ENCODE measurements at regions not wholly inside any gene's neighbourhood (a gene's known extent, or its start where the extent isn't known, plus 50 kb on each side); places are given as distances from the start of the nearest gene placed in this dataset.

DNA sequence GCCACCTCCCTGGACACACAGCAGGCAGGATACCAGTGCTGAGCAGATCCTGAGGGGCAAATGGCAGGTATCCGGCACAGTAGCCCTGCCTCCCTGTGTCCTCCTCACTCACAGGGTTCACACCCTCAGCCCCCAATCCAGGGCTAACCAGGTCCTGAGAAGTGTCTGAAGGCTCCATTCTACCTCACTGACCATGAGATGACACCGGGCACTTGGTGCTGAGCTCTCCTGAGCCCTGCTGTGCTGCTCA is 115.4 kb upstream of the ATP2B2 start:
- no peak for TF ChIP-seq EZH2 (IDR thresholded peaks at IDR 0.05; ENCODE audit: borderline replicate concordance, low read depth, low read length, severe bottlenecking)
- TF ChIP-seq, protein P1, sequence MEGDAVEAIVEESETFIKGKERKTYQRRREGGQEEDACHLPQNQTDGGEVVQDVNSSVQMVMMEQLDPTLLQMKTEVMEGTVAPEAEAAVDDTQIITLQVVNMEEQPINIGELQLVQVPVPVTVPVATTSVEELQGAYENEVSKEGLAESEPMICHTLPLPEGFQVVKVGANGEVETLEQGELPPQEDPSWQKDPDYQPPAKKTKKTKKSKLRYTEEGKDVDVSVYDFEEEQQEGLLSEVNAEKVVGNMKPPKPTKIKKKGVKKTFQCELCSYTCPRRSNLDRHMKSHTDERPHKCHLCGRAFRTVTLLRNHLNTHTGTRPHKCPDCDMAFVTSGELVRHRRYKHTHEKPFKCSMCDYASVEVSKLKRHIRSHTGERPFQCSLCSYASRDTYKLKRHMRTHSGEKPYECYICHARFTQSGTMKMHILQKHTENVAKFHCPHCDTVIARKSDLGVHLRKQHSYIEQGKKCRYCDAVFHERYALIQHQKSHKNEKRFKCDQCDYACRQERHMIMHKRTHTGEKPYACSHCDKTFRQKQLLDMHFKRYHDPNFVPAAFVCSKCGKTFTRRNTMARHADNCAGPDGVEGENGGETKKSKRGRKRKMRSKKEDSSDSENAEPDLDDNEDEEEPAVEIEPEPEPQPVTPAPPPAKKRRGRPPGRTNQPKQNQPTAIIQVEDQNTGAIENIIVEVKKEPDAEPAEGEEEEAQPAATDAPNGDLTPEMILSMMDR (IDR thresholded peaks at IDR 0.05; ENCODE audit: borderline replicate concordance, extremely low read depth, low read length, poor library complexity, severe bottlenecking), result no peak

DNA sequence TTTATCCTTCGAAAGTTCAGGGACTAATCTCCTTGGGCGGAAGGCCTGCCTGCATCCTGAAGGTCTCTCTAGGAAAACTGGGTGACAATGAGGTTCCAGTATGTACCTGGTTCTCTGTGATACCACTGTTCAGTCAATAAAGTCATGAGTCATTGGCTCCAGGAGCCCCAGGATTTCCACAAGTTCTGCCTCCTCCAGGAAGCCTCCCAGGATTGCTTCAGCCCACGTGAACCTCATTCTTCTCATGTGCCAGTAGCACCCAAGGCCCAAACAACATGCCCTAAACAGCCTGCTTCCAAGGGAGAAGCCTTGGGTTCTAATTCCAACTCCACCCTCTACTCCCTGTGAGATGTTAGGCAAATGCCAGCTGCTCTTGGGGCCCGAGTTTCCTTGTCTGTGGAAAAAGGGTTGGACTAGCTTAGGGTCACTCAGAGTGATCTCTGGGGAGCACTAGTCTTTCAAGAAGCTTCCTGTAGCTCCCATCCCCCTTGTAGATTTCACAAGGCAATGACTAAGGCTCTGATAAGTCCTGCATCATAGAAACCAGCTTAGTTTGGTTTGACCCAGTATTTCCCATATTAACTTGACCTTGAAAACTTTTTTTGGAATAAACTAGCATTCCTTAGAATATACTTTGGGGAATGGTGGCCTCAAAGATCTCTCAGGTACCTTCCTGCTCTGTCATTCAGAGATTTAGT is 118.3 kb upstream of the ATP2B2 start:
- no peak for ATAC-seq (ENCODE audit: insufficient read depth, low read depth)
- Histone ChIP-seq H3K4me2 (ENCODE audit: insufficient read depth, low read length) (no peak overlapping the region), H3K27me3 (ENCODE audit: insufficient read depth, low read length, poor library complexity) (no peaks in the 10 kb centered on the region), H3K27ac (ENCODE audit: low read length) (no peak overlapping the region), H3K79me2 (ENCODE audit: insufficient read depth, low read length) (no peaks in the 10 kb centered on the region), H3K9me3 (ENCODE audit: insufficient read depth, low read length, severe bottlenecking) (no peaks in the 10 kb centered on the region), H3K4me3 (ENCODE audit: low read depth in 1 of 2, low read length in 2 of 2) (no peak overlapping the region), H3K36me3 (ENCODE audit: insufficient read depth, low read length) (no peaks in the 10 kb centered on the region), H2AFZ (ENCODE audit: low read depth, low read length) (no peak overlapping the region), H3K9ac (ENCODE audit: low read depth, low read length) (no peak overlapping the region), H4K20me1 (ENCODE audit: insufficient read depth, low read length) (no peaks in the 10 kb centered on the region; the same call in 1 of the 2 replicates), H3K4me1 (ENCODE audit: insufficient read depth, low read length) (no peaks in the 10 kb centered on the region)
- DNase-seq, result no peak
- TF ChIP-seq, protein P1 (IDR thresholded peaks at IDR 0.05; ENCODE audit: borderline replicate concordance, extremely low read depth, low read length, poor library complexity, severe bottlenecking), result no peak
- no peak for TF ChIP-seq EZH2 (IDR thresholded peaks at IDR 0.05; ENCODE audit: borderline replicate concordance, low read depth, low read length, severe bottlenecking)

More for the DNA sequence above, 115.4 kb upstream of the ATP2B2 start:
- no peaks in the 10 kb centered on the region; the same call in 1 of the 2 replicates for H4K20me1 ChIP-seq (ENCODE audit: insufficient read depth, low read length)
- H3K36me3 ChIP-seq (ENCODE audit: insufficient read depth, low read length), result no peaks in the 10 kb centered on the region
- no peaks in the 10 kb centered on the region for H3K79me2 ChIP-seq (ENCODE audit: insufficient read depth, low read length)
- ATAC-seq (ENCODE audit: insufficient read depth, low read depth), result no peak
- H3K9me3 ChIP-seq (ENCODE audit: insufficient read depth, low read length, severe bottlenecking), result no peaks in the 10 kb centered on the region
- no peaks in the 10 kb centered on the region for H3K27me3 ChIP-seq (ENCODE audit: insufficient read depth, low read length, poor library complexity)
- H3K4me2 ChIP-seq (ENCODE audit: insufficient read depth, low read length), result no peak overlapping the region
- no peak for DNase-seq
- H3K4me3 ChIP-seq (ENCODE audit: low read depth in 1 of 2, low read length in 2 of 2), result no peak overlapping the region
- no peak overlapping the region for H3K27ac ChIP-seq (ENCODE audit: low read length)
- no peaks in the 10 kb centered on the region for H3K4me1 ChIP-seq (ENCODE audit: insufficient read depth, low read length)
- no peak overlapping the region for H3K9ac ChIP-seq (ENCODE audit: low read depth, low read length)
- H2AFZ ChIP-seq (ENCODE audit: low read depth, low read length), result no peak overlapping the region

DNA sequence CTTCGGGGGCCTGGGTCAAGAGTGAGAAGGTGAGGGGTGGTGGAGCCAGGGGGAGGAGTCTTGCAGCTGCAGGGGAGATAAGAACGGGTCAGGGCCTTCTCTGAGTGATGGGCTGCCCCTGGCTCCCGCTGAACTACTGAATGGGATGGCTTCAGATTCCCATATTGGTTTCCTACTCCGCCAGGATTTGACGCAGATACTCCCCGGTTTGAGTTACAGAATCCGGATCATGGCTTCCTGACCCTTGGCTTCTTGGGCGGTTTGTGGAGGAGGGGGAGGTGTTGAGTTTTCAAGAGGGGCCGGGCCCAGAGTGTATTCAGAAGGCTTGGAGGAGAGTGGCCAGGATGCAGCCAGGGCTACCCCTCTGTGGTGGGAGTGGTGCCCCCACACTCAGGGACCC is 119.9 kb upstream of the ATP2B2 start:
- no peaks in the 10 kb centered on the region for H3K79me2 ChIP-seq (ENCODE audit: insufficient read depth, low read length)
- H3K27me3 ChIP-seq (ENCODE audit: insufficient read depth, low read length, poor library complexity), result no peaks in the 10 kb centered on the region
- TF ChIP-seq EZH2 (IDR thresholded peaks at IDR 0.05; ENCODE audit: borderline replicate concordance, low read depth, low read length, severe bottlenecking), result no peak
- TF ChIP-seq, protein P1 (IDR thresholded peaks at IDR 0.05; ENCODE audit: borderline replicate concordance, extremely low read depth, low read length, poor library complexity, severe bottlenecking), result no peak
- no peak overlapping the region for H3K27ac ChIP-seq (ENCODE audit: low read length)
- no peaks in the 10 kb centered on the region for H3K36me3 ChIP-seq (ENCODE audit: insufficient read depth, low read length)
- no peaks in the 10 kb centered on the region; the same call in 1 of the 2 replicates for H4K20me1 ChIP-seq (ENCODE audit: insufficient read depth, low read length)
- H3K4me3 ChIP-seq (ENCODE audit: low read depth in 1 of 2, low read length in 2 of 2), result no peak overlapping the region
- H3K9me3 ChIP-seq (ENCODE audit: insufficient read depth, low read length, severe bottlenecking), result no peaks in the 10 kb centered on the region
- no peak overlapping the region for H3K4me2 ChIP-seq (ENCODE audit: insufficient read depth, low read length)
- no peaks in the 10 kb centered on the region for H3K4me1 ChIP-seq (ENCODE audit: insufficient read depth, low read length)
- ATAC-seq (ENCODE audit: insufficient read depth, low read depth) (no peak), DNase-seq (no peak)
- no peak overlapping the region for H2AFZ ChIP-seq (ENCODE audit: low read depth, low read length)
- no peak overlapping the region for H3K9ac ChIP-seq (ENCODE audit: low read depth, low read length)
